ENCODE measurements at regions not wholly inside any gene's neighbourhood (a gene's known extent, or its start where the extent isn't known, plus 50 kb on each side); places are given as distances from the start of the nearest gene placed in this dataset.
"Not testable (repeated sequence)": the region's sequence is repeated elsewhere in the genome, so short reads cannot be mapped to it uniquely, and the experiment has no call there.

DNA sequence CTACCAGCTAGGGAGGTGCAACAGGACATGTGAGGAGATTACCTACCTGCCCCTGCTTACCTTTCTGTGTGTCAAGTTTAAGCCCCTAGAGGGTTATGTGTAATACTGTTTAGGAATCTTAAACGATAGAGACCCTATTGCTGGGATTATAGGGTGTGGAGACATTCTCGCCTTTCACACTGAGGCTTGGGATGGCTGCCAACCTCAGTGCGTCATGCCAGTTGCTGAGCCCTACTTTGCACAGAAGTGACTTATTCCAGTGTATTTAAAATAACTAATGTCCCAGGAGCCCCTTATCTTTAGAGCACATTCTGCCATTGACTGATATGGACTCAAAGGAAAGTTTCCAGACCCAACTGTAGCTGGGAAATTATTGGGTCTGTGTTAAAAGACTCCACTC, 76.6 kb upstream of the XPA start:
- Histone ChIP-seq H3K36me3 (ENCODE audit: control insufficient read depth, insufficient read depth, low read length) (no peaks in the 10 kb centered on the region), H3K27me3 (ENCODE audit: control insufficient read depth, insufficient read depth, low read length) (no peaks in the 10 kb centered on the region), H3K4me3 (ENCODE audit: low read depth, low read length) (no peak overlapping the region)
- DNase-seq (ENCODE audit: low read depth) = peak; percentile 78
- FAIRE-seq = no peak
- TF ChIP-seq, protein P1, sequence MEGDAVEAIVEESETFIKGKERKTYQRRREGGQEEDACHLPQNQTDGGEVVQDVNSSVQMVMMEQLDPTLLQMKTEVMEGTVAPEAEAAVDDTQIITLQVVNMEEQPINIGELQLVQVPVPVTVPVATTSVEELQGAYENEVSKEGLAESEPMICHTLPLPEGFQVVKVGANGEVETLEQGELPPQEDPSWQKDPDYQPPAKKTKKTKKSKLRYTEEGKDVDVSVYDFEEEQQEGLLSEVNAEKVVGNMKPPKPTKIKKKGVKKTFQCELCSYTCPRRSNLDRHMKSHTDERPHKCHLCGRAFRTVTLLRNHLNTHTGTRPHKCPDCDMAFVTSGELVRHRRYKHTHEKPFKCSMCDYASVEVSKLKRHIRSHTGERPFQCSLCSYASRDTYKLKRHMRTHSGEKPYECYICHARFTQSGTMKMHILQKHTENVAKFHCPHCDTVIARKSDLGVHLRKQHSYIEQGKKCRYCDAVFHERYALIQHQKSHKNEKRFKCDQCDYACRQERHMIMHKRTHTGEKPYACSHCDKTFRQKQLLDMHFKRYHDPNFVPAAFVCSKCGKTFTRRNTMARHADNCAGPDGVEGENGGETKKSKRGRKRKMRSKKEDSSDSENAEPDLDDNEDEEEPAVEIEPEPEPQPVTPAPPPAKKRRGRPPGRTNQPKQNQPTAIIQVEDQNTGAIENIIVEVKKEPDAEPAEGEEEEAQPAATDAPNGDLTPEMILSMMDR (IDR thresholded peaks at IDR 0.05; ENCODE audit: insufficient read depth, low read length, severe bottlenecking) = no peak

DNA sequence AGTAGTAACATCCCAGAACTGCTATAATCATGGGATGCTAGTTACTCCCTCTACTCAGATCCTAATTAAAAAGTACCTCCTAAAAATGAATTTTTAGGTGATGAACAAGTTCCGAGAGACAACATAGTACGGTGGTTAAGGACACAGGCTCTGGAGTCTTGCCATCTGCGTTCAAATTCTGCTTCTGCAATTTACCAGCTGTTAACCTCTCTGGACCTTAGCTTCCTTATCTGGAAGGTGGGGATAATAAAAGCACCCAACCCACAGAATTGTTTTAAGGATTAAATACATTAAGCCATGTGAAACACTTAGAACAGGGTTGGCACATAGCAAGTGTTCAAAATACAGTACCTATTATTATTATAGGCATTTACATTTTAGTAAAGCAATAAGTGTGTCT, 77.5 kb upstream of the XPA start:
- TF ChIP-seq, protein P1 (IDR thresholded peaks at IDR 0.05; ENCODE audit: insufficient read depth, low read length, severe bottlenecking) = no peak
- no peak overlapping the region for H3K4me3 ChIP-seq (ENCODE audit: low read depth, low read length)
- DNase-seq (ENCODE audit: low read depth) (no peak), FAIRE-seq (no peak)
- H3K27me3 ChIP-seq (ENCODE audit: control insufficient read depth, insufficient read depth, low read length) = no peaks in the 10 kb centered on the region
- no peaks in the 10 kb centered on the region for H3K36me3 ChIP-seq (ENCODE audit: control insufficient read depth, insufficient read depth, low read length)

DNA sequence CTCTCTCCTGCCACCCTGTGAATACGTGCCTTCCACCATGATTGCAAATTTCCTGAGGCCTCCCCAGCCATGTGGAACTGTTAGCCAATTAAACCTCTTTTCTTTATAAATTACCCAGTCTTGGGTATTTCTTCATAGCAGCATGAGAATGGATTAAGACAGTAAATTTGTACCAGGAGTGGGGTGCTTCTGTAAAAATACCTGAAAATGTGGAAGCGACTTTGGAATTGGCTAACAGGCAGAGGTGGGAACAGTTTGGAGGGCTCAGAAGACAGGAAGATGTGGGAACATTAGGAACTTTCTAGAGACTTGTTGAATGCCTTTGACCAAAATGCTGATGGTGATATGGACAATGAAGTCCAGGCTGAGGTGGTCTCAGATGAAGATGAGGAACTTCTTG, 74.3 kb upstream of the FOXE1 start:
- FAIRE-seq = not testable (repeated sequence)

DNA sequence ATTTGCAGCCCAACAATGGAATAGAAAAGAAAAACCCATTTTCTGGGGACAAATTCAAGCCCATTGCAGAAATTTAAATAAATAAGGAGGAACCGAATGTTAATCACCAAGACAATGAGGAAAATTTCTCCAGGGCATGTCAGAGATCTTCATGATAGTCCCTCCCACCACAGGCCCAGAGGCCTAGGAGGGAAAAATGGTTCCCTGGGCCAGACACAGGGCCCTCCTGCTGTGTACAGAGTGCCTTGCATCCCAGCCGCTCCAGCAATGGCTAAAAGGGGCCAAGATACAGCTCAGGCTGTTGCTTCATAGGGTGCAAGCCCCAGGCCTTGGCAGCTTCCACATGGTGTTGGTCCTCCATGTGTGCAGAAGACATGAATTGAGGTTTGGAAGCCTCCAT, 73.4 kb upstream of the FOXE1 start:
- FAIRE-seq = no peak
- Histone ChIP-seq H3K36me3 (ENCODE audit: control insufficient read depth, insufficient read depth, low read length) (no peaks in the 10 kb centered on the region), H3K27me3 (ENCODE audit: control insufficient read depth, insufficient read depth, low read length) (no peaks in the 10 kb centered on the region), H3K4me3 (ENCODE audit: low read depth, low read length) (no peak overlapping the region)
- no peak for DNase-seq (ENCODE audit: low read depth)
- TF ChIP-seq, protein P1 (IDR thresholded peaks at IDR 0.05; ENCODE audit: insufficient read depth, low read length, severe bottlenecking) = no peak

More for the DNA sequence above, 74.3 kb upstream of the FOXE1 start:
- not testable (repeated sequence) for H3K4me3 ChIP-seq (ENCODE audit: low read depth, low read length); DNase-seq (ENCODE audit: low read depth); H3K36me3 ChIP-seq (ENCODE audit: control insufficient read depth, insufficient read depth, low read length); H3K27me3 ChIP-seq (ENCODE audit: control insufficient read depth, insufficient read depth, low read length)

DNA sequence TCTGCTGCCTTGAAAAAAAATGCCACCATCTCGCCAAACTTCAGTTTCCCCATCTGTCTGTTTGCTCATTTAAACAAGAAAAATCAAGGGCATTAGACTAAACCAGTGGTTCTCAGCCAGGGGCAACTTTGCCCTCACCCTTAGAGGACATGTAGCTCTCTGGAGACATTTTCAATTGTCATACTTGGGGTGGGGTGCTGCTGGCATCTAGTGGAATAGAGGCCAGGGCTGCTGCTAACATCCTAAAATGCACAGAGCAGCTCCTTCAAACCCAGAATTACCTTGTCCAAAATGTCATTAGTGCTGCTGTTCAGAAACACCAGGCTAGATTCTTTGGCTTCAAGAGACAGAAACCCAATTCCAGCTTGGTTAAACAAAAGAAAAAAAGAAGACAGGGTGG, 71.1 kb upstream of the FOXE1 start:
- H3K27me3 ChIP-seq (ENCODE audit: control insufficient read depth, insufficient read depth, low read length) = no peaks in the 10 kb centered on the region
- no peak for FAIRE-seq
- no peak for DNase-seq (ENCODE audit: low read depth)
- no peak overlapping the region for H3K4me3 ChIP-seq (ENCODE audit: low read depth, low read length)
- no peaks in the 10 kb centered on the region for H3K36me3 ChIP-seq (ENCODE audit: control insufficient read depth, insufficient read depth, low read length)
- TF ChIP-seq, protein P1 (IDR thresholded peaks at IDR 0.05; ENCODE audit: insufficient read depth, low read length, severe bottlenecking) = peak; percentile 25

DNA sequence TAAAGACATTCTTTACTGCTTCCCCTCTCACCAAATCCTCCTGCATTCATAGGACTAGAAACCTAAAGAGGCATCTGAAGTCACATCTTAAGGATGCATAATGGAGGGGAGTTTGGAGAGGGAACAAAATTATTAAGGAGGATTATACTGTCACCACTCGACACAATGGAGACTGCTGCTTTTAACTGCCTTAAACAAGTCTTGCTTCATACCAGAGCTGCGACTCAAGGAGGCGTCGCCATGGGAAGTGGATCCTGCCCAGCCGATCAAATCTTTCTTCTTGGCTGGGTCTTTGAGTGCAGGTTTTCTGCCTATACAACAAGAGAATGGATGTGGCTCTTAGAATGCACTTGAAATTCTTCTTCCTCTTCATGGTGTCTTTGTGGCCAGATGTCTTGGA, 66.7 kb upstream of the FOXE1 start:
- Histone ChIP-seq H3K36me3 (ENCODE audit: control insufficient read depth, insufficient read depth, low read length) (no peaks in the 10 kb centered on the region), H3K27me3 (ENCODE audit: control insufficient read depth, insufficient read depth, low read length) (no peaks in the 10 kb centered on the region), H3K4me3 (ENCODE audit: low read depth, low read length) (no peak overlapping the region)
- DNase-seq (ENCODE audit: low read depth) (peak; percentile 48), FAIRE-seq (no peak)
- TF ChIP-seq, protein P1 (IDR thresholded peaks at IDR 0.05; ENCODE audit: insufficient read depth, low read length, severe bottlenecking) = no peak
